MM.1S (cell line): ENCODE measurements at regions not wholly inside any gene's neighbourhood (a gene's known extent, or its start where the extent isn't known, plus 50 kb on each side); places are given as distances from the start of the nearest gene placed in this dataset.

Experiments used
- DNase-seq: peaks from one replicate; pipeline ENCODE4 v3.0.0-alpha.2; 2015
- H2AFZ ChIP-seq: fragments of 300-600 bp; sonication (generic); 2 replicates; pipeline ENCODE4 v1.6.0; 2016; ENCODE audit warnings: antibody characterized with exemption, low read length
- H3F3A ChIP-seq: fragments of 300-600 bp; sonication (generic); 2 replicates; pipeline ENCODE4 v1.6.1; 2016; ENCODE audit warnings: mild to moderate bottlenecking, antibody characterized with exemption, low read length, moderate library complexity, mixed read lengths; ENCODE audit not compliant: insufficient read depth
- H3K27ac ChIP-seq: fragments of 300-600 bp; sonication (generic); 2 replicates; pipeline ENCODE4 v1.5.1; 2016; ENCODE audit warnings: mild to moderate bottlenecking, low read length
- H3K27me3 ChIP-seq: fragments of 300-600 bp; sonication (generic); replicated peaks from 2 replicates; pipeline ENCODE4 v1.6.0; 2016; ENCODE audit warnings: low read length; ENCODE audit not compliant: insufficient read depth
- H3K36me3 ChIP-seq: fragments of 300-600 bp; sonication (generic); replicated peaks from 2 replicates; pipeline ENCODE4 v1.6.1; 2016; ENCODE audit warnings: mild to moderate bottlenecking, low read length, mixed read lengths; ENCODE audit not compliant: insufficient read depth
- H3K4me1 ChIP-seq: fragments of 300-600 bp; sonication (generic); 2 replicates; pipeline ENCODE4 v1.6.1; 2016; ENCODE audit warnings: low read length, mixed read lengths
- H3K4me2 ChIP-seq: fragments of 300-600 bp; sonication (generic); 2 replicates; pipeline ENCODE4 v1.6.0; 2016; ENCODE audit warnings: low read depth, low read length
- H3K4me3 ChIP-seq: fragments of 300-600 bp; sonication (generic); 2 replicates; pipeline ENCODE4 v1.5.1; 2016; ENCODE audit warnings: low read length, mixed read lengths
- H3K79me2 ChIP-seq: fragments of 300-600 bp; sonication (generic); 2 replicates; pipeline ENCODE4 v1.6.1; 2016; ENCODE audit warnings: mixed run types, low read length, mixed read lengths
- H3K9ac ChIP-seq: fragments of 300-600 bp; sonication (generic); 2 replicates; pipeline ENCODE4 v1.6.1; 2016; ENCODE audit warnings: low read length, mixed read lengths
- H3K9me2 ChIP-seq: fragments of 300-600 bp; sonication (generic); replicated peaks from 2 replicates; pipeline ENCODE4 v1.6.1; 2016; ENCODE audit warnings: mild to moderate bottlenecking, low read length, mixed read lengths; ENCODE audit not compliant: insufficient read depth
- H3K9me3 ChIP-seq: fragments of 300-600 bp; sonication (generic); replicated peaks from 2 replicates; pipeline ENCODE4 v1.6.1; 2016; ENCODE audit warnings: mild to moderate bottlenecking, low read length, mixed read lengths; ENCODE audit not compliant: insufficient read depth
- H4K20me1 ChIP-seq: fragments of 300-600 bp; sonication (generic); 2 replicates; pipeline ENCODE4 v1.6.1; 2016; ENCODE audit warnings: mild to moderate bottlenecking, low read length, moderate library complexity, mixed read lengths; ENCODE audit not compliant: insufficient read depth
- EZH2 ChIP-seq: fragments of 300-600 bp; sonication (generic); optimal IDR thresholded peaks from 2 replicates; pipeline ENCODE3; 2017; ENCODE audit warnings: low read depth, mild to moderate bottlenecking, antibody characterized with exemption, low read length, mixed read lengths
- EZH2phosphoT487 ChIP-seq: fragments of 300-600 bp; sonication (generic); IDR thresholded peaks from 2 replicates; pipeline ENCODE4 v1.6.1; 2018; ENCODE audit warnings: antibody characterized with exemption, low read length
- TF ChIP-seq, protein P1 (sequence below): fragments of 300-600 bp; sonication (generic); IDR thresholded peaks from 2 replicates; pipeline ENCODE4 v1.5.1; 2016; ENCODE audit warnings: antibody characterized with exemption, low read length, mixed read lengths

DNA sequence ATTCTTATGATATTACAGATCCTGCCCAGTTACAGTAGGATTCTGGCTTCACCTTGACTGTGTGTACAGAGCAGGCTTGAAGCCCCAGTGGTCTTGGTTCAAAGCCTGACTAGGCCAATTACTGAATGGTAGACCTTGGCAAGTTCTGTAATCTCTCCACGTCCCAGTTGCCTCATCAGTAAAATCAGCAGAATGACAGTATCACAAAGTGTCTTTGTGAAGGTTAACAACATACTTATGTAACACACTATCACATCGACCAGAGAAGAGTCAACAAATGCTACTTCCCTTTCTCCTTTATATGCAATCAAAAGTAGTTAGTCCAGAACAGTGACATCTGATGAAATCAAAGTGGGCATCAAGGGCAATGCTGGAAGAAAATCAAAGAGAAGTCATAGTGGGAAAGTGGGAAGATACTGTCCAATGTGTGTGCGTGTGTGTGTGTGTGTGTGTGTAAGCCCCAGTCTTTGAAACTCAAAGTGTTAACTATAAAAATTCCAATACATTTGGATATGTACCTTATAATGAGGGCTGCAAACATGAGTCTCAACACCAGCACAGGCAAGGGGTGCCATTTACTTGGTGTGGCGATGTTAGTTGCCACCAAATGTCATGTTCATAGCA is 93.5 kb upstream of the EGFLAM start:
- Histone ChIP-seq H3K9me2 (no peaks in the 10 kb centered on the region), H3K9me3 (no peaks in the 10 kb centered on the region), H3K9ac (no peak overlapping the region), H2AFZ (no peak overlapping the region), H3K36me3 (no peaks in the 10 kb centered on the region), H4K20me1 (no peaks in the 10 kb centered on the region), H3F3A (no peaks in the 10 kb centered on the region), H3K27me3 (no peaks in the 10 kb centered on the region), H3K79me2 (no peaks in the 10 kb centered on the region), H3K4me2 (no peak overlapping the region), H3K27ac (no peak overlapping the region), H3K4me1 (no peaks in the 10 kb centered on the region), H3K4me3 (no peak overlapping the region)
- no peak for TF ChIP-seq EZH2phosphoT487
- TF ChIP-seq EZH2, result no peak
- TF ChIP-seq, protein P1, sequence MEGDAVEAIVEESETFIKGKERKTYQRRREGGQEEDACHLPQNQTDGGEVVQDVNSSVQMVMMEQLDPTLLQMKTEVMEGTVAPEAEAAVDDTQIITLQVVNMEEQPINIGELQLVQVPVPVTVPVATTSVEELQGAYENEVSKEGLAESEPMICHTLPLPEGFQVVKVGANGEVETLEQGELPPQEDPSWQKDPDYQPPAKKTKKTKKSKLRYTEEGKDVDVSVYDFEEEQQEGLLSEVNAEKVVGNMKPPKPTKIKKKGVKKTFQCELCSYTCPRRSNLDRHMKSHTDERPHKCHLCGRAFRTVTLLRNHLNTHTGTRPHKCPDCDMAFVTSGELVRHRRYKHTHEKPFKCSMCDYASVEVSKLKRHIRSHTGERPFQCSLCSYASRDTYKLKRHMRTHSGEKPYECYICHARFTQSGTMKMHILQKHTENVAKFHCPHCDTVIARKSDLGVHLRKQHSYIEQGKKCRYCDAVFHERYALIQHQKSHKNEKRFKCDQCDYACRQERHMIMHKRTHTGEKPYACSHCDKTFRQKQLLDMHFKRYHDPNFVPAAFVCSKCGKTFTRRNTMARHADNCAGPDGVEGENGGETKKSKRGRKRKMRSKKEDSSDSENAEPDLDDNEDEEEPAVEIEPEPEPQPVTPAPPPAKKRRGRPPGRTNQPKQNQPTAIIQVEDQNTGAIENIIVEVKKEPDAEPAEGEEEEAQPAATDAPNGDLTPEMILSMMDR, result no peak
- no peak for DNase-seq

GRCh38 chr5:38163636-38164237 is 94.6 kb upstream of the EGFLAM start:
- DNase-seq, result no peak
- no peaks in the 10 kb centered on the region for H3K36me3 ChIP-seq
- TF ChIP-seq EZH2phosphoT487, result no peak
- TF ChIP-seq, protein P1, result no peak
- no peak for TF ChIP-seq EZH2

GRCh38 chr5:38162625-38163024 is 95.7 kb upstream of the EGFLAM start:
- H3K4me2 ChIP-seq, result no peak overlapping the region
- no peak for DNase-seq
- no peaks in the 10 kb centered on the region for H3F3A ChIP-seq
- no peak overlapping the region for H2AFZ ChIP-seq
- no peaks in the 10 kb centered on the region for H3K36me3 ChIP-seq
- no peaks in the 10 kb centered on the region for H4K20me1 ChIP-seq
- TF ChIP-seq, protein P1, result no peak
- TF ChIP-seq EZH2 (no peak), EZH2phosphoT487 (no peak)
- H3K9ac ChIP-seq, result no peak overlapping the region
- no peaks in the 10 kb centered on the region for H3K79me2 ChIP-seq
- H3K27ac ChIP-seq, result no peak overlapping the region
- no peaks in the 10 kb centered on the region for H3K9me3 ChIP-seq
- no peaks in the 10 kb centered on the region for H3K4me1 ChIP-seq
- H3K27me3 ChIP-seq, result no peaks in the 10 kb centered on the region
- no peak overlapping the region for H3K4me3 ChIP-seq
- no peaks in the 10 kb centered on the region for H3K9me2 ChIP-seq

More at GRCh38 chr5:38163636-38164237, 94.6 kb upstream of the EGFLAM start:
- no peaks in the 10 kb centered on the region for H3F3A ChIP-seq
- no peak overlapping the region for H2AFZ ChIP-seq
- H3K4me3 ChIP-seq, result no peak overlapping the region
- no peaks in the 10 kb centered on the region for H3K27me3 ChIP-seq
- no peaks in the 10 kb centered on the region for H3K79me2 ChIP-seq
- H4K20me1 ChIP-seq, result no peaks in the 10 kb centered on the region
- H3K9ac ChIP-seq, result no peak overlapping the region
- no peaks in the 10 kb centered on the region for H3K4me1 ChIP-seq
- no peaks in the 10 kb centered on the region for H3K9me2 ChIP-seq
- no peaks in the 10 kb centered on the region for H3K9me3 ChIP-seq
- H3K27ac ChIP-seq, result no peak overlapping the region
- no peak overlapping the region for H3K4me2 ChIP-seq
